Pancreas (tissue), 10 donors: ENCODE measurements at regions not wholly inside any gene's neighbourhood (a gene's known extent, or its start where the extent isn't known, plus 50 kb on each side); places are given as distances from the start of the nearest gene placed in this dataset.

Experiments
- ATAC-seq, 4 donors: fragments of 200-7000 bp; cut with Tn5 transposase; one replicate each; pipeline versions ENCODE4 v1.8.0 to v1.9.1; 2020; ENCODE audit warnings: mild to moderate bottlenecking in 4 of 4, moderate library complexity in 4 of 4
- DNase-seq, 6 donors: peaks; one replicate each; pipeline ENCODE4 v3.0.0-alpha.2; 2020
- FAIRE-seq: peaks from 2 replicates; lab custom pipeline; 2012; peaks lifted over from hg19 to GRCh38; lab: Jason Lieb, UNC
- H3K27ac ChIP-seq, 4 donors: fragments of 200-600 bp; sonication (generic); 1 replicate in 3 of 4; 2 replicates in 1 of 4; pipeline versions ENCODE4 v1.5.0 to v1.8.0; 2020
- H3K27me3 ChIP-seq, 4 donors: fragments of 200-600 bp; one replicate each; pipeline ENCODE4 v1.8.0; 2021
- H3K36me3 ChIP-seq, 3 donors: fragments of 200-600 bp; sonication (generic) in 1 of 3; one replicate each; pipeline versions ENCODE4 v1.5.0 to v1.8.0; 2020 to 2021
- H3K4me1 ChIP-seq, 3 donors: fragments of 200-600 bp; one replicate each; pipeline ENCODE4 v1.8.0; 2021
- H3K4me3 ChIP-seq, 4 donors: fragments of 200-600 bp; sonication (generic) in 2 of 4; one replicate each; pipeline versions ENCODE4 v1.5.0 to v1.8.0; 2020 to 2021
- H3K9me3 ChIP-seq, 4 donors: fragments of 200-600 bp; one replicate each; pipeline ENCODE4 v1.8.0; 2021
- CTCF ChIP-seq, 4 donors: fragments of 200-600 bp; sonication (generic) in 3 of 4; IDR thresholded peaks; one replicate each; pipeline versions ENCODE4 v1.5.0 to v1.8.0; 2021; ENCODE audit warnings: antibody characterized with exemption in 4 of 4
- WGBS, 2 donors: extraction: QIAGEN DNeasy Blood & Tissue Kit; methylation state at CpG; one replicate each; pipeline ENCODE4 v1.1.7; 2013; 5-methylcytosine and 5-hydroxymethylcytosine counted together
- intact Hi-C, 3 donors: fragments of 100-400 bp; cut with DNase I; formaldehyde crosslinking; loops; one replicate each; pipeline versions ENCODE4 v1.11.1 to v1.14.2; 2022
- donor health status: healthy with polysubstance abuse.
- donor health status: DM: no; HTN: no; CAD: no; lungs with moderate emphysema.
- donor health status: DM: no; HTN: no; CAD: no.
- donor health status: control.
- donor health status: control.
- donor health status: Bipolar disorder and iron deficiency.
- donor health status: DM: yes; HTN: yes; CAD: no.
- donor health status: DM: no; HTN: no; CAD: no.
- donor health status: DM: no; HTN: no; CAD: no.
- donor health status: DM: yes; HTN: yes; CAD: no.

- Histone ChIP-seq H3K9me3 (no peaks in the 10 kb centered on the region), H3K4me1 (no peaks in the 10 kb centered on the region), H3K27me3 (no peaks in the 10 kb centered on the region), H3K36me3 (no peaks in the 10 kb centered on the region), H3K4me3 (no peak overlapping the region), H3K27ac (no peak overlapping the region)
- TF ChIP-seq CTCF (IDR thresholded peaks at IDR 0.05), result no peak
- no peak for FAIRE-seq
- no peak for DNase-seq
- intact Hi-C loops, result no loop called here
- ATAC-seq, result no peak
- WGBS, 2 donors, result 13 to 16% methylated on average over 1 of the region's 1 CpG
These were observed 474.2 kb upstream of the FTMT start for GRCh38 chr5:121377461-121377860.

GRCh38 chr5:121378046-121378445, 473.6 kb upstream of the FTMT start:
- H3K9me3 ChIP-seq, result no peaks in the 10 kb centered on the region
- FAIRE-seq, result no peak
- intact Hi-C loops, result no loop called here
- no peak overlapping the region for H3K4me3 ChIP-seq
- no peak for ATAC-seq
- 78 to 80% methylated on average over 3 of the region's 3 CpGs for WGBS, 2 donors
- no peak for TF ChIP-seq CTCF (IDR thresholded peaks at IDR 0.05)
- DNase-seq, result no peak
- no peaks in the 10 kb centered on the region for H3K36me3 ChIP-seq
- H3K27me3 ChIP-seq, result no peaks in the 10 kb centered on the region
- H3K27ac ChIP-seq, result no peak overlapping the region
- no peaks in the 10 kb centered on the region for H3K4me1 ChIP-seq

- no peaks in the 10 kb centered on the region for H3K27me3 ChIP-seq
- DNase-seq (peak in 1 of 6 donors; percentile 13), ATAC-seq (no peak), FAIRE-seq (no peak)
- no peak for TF ChIP-seq CTCF (IDR thresholded peaks at IDR 0.05)
- H3K4me1 ChIP-seq, result no peaks in the 10 kb centered on the region
- H3K36me3 ChIP-seq, result no peaks in the 10 kb centered on the region
- H3K4me3 ChIP-seq, result no peak overlapping the region
- intact Hi-C loops, result no loop called here
- H3K27ac ChIP-seq, result no peak overlapping the region
- 74 to 75% methylated on average over 3 of the region's 3 CpGs for WGBS, 2 donors
- H3K9me3 ChIP-seq, result no peaks in the 10 kb centered on the region
These were observed 472.9 kb upstream of the FTMT start for GRCh38 chr5:121378559-121379359.

GRCh38 chr5:121380066-121380465, 471.6 kb upstream of the FTMT start:
- FAIRE-seq, result no peak
- WGBS, 2 donors, result 61 to 66% methylated on average over 2 of the region's 2 CpGs
- H3K27ac ChIP-seq, result no peak overlapping the region

More at GRCh38 chr5:121380066-121380465, 471.6 kb upstream of the FTMT start:
- Histone ChIP-seq H3K36me3 (no peaks in the 10 kb centered on the region), H3K4me1 (no peaks in the 10 kb centered on the region), H3K27me3 (no peaks in the 10 kb centered on the region), H3K4me3 (no peak overlapping the region), H3K9me3 (no peaks in the 10 kb centered on the region)
- ATAC-seq (no peak), DNase-seq (no peak)
- intact Hi-C loops, result no loop called here
- TF ChIP-seq CTCF (IDR thresholded peaks at IDR 0.05), result no peak
